ENCODE measurements at regions not wholly inside any gene's neighbourhood (a gene's known extent, or its start where the extent isn't known, plus 50 kb on each side); places are given as distances from the start of the nearest gene placed in this dataset.

GRCh38 chr3:40615918-40616819, 91.4 kb downstream of the ZNF621 start:
- ATAC-seq (no peak), DNase-seq (no peak)
- in situ Hi-C loops (cut with MboI; ENCODE audit: low sequenced_read_pairs in 4 of 4) (no loop called here), intact Hi-C loops (cut with DNase I; ENCODE audit: low total_unique reads) (no loop called here)
- Histone ChIP-seq H3K27ac (no peak overlapping the region), H3K4me3 (no peak overlapping the region), H3K36me3 (no peaks in the 10 kb centered on the region), H3K4me1 (no peaks in the 10 kb centered on the region), H3K27me3 (peaks cover 0 to 14% (median 0%) of the 10 kb centered on the region in 3 donors), H3K9me3 (no peaks in the 10 kb centered on the region)
- TF ChIP-seq CTCF (IDR thresholded peaks at IDR 0.05 in 4 of 5, conservative IDR thresholded peaks at IDR 0.05 in 1 of 5) (no peak), POLR2A (IDR thresholded peaks at IDR 0.05) (no peak)

GRCh38 chr3:40617084-40617483, 92.3 kb downstream of the ZNF621 start:
- H3K36me3 ChIP-seq: no peaks in the 10 kb centered on the region
- H3K4me1 ChIP-seq: no peaks in the 10 kb centered on the region
- in situ Hi-C loops (cut with MboI; ENCODE audit: low sequenced_read_pairs in 4 of 4) (no loop called here), intact Hi-C loops (cut with DNase I; ENCODE audit: low total_unique reads) (no loop called here)
- DNase-seq: no peak
- ATAC-seq: no peak
- H3K27ac ChIP-seq: no peak overlapping the region
- no peaks in the 10 kb centered on the region for H3K9me3 ChIP-seq
- no peak for TF ChIP-seq CTCF (IDR thresholded peaks at IDR 0.05 in 4 of 5, conservative IDR thresholded peaks at IDR 0.05 in 1 of 5)
- TF ChIP-seq POLR2A (IDR thresholded peaks at IDR 0.05): no peak
- H3K4me3 ChIP-seq: no peak overlapping the region
- H3K27me3 ChIP-seq: peaks cover 0 to 14% (median 0%) of the 10 kb centered on the region in 3 donors

- peaks cover 0 to 14% (median 0%) of the 10 kb centered on the region in 3 donors for H3K27me3 ChIP-seq
- H3K27ac ChIP-seq: no peak overlapping the region
- no peak for ATAC-seq
- H3K9me3 ChIP-seq: no peaks in the 10 kb centered on the region
- TF ChIP-seq CTCF (IDR thresholded peaks at IDR 0.05 in 4 of 5, conservative IDR thresholded peaks at IDR 0.05 in 1 of 5) (no peak), POLR2A (IDR thresholded peaks at IDR 0.05) (no peak)
- no peak overlapping the region for H3K4me3 ChIP-seq
- no peaks in the 10 kb centered on the region for H3K36me3 ChIP-seq
- intact Hi-C loops (cut with DNase I; ENCODE audit: low total_unique reads): no loop called here
- no peak for DNase-seq
- in situ Hi-C loops (cut with MboI; ENCODE audit: low sequenced_read_pairs in 4 of 4): no loop called here
- no peaks in the 10 kb centered on the region for H3K4me1 ChIP-seq
Observed at GRCh38 chr3:40618158-40618557, 93.4 kb downstream of the ZNF621 start.

GRCh38 chr3:40620151-40620550, 95.4 kb downstream of the ZNF621 start:
- ATAC-seq (no peak), DNase-seq (no peak)
- peaks cover 0 to 13% (median 0%) of the 10 kb centered on the region in 3 donors for H3K27me3 ChIP-seq
- no peaks in the 10 kb centered on the region for H3K9me3 ChIP-seq
- TF ChIP-seq POLR2A (IDR thresholded peaks at IDR 0.05) (no peak), CTCF (IDR thresholded peaks at IDR 0.05 in 4 of 5, conservative IDR thresholded peaks at IDR 0.05 in 1 of 5) (no peak)
- no peak overlapping the region for H3K27ac ChIP-seq
- no peak overlapping the region for H3K4me3 ChIP-seq
- intact Hi-C loops (cut with DNase I; ENCODE audit: low total_unique reads): no loop called here
- in situ Hi-C loops (cut with MboI; ENCODE audit: low sequenced_read_pairs in 4 of 4): no loop called here
- H3K36me3 ChIP-seq: no peaks in the 10 kb centered on the region
- H3K4me1 ChIP-seq: no peaks in the 10 kb centered on the region
